ENCODE measurements at regions not wholly inside any gene's neighbourhood (a gene's known extent, or its start where the extent isn't known, plus 50 kb on each side); places are given as distances from the start of the nearest gene placed in this dataset.
A peak's percentile ranks its signal among the peaks of the same experiment; 100 is the strongest.

- H3K4me3 ChIP-seq (ENCODE audit: low read length) = no peak overlapping the region
- DNase-seq (ENCODE audit: low read depth) = peak; percentile 95
- TF ChIP-seq, protein P1, sequence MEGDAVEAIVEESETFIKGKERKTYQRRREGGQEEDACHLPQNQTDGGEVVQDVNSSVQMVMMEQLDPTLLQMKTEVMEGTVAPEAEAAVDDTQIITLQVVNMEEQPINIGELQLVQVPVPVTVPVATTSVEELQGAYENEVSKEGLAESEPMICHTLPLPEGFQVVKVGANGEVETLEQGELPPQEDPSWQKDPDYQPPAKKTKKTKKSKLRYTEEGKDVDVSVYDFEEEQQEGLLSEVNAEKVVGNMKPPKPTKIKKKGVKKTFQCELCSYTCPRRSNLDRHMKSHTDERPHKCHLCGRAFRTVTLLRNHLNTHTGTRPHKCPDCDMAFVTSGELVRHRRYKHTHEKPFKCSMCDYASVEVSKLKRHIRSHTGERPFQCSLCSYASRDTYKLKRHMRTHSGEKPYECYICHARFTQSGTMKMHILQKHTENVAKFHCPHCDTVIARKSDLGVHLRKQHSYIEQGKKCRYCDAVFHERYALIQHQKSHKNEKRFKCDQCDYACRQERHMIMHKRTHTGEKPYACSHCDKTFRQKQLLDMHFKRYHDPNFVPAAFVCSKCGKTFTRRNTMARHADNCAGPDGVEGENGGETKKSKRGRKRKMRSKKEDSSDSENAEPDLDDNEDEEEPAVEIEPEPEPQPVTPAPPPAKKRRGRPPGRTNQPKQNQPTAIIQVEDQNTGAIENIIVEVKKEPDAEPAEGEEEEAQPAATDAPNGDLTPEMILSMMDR (IDR thresholded peaks at IDR 0.05; ENCODE audit: insufficient read depth, low read depth, low read length, missing control alignments) = no peak
Measured at GRCh38 chr3:59101231-59101736, 51.5 kb upstream of the CFAP20DC start.
